Umbilical cord (tissue), 1 donor: ENCODE measurements at regions not wholly inside any gene's neighbourhood (a gene's known extent, or its start where the extent isn't known, plus 50 kb on each side); places are given as distances from the start of the nearest gene placed in this dataset.
"Not testable (repeated sequence)": the region's sequence is repeated elsewhere in the genome, so short reads cannot be mapped to it uniquely, and the experiment has no call there.

Experiments
- DNase-seq: peaks from one replicate; pipeline ENCODE4 v3.0.0-alpha.2; 2015; ENCODE audit warnings: low spot score

GRCh38 chr3:177249203-177249602, 51.9 kb upstream of the TBL1XR1 start:
- no peak for DNase-seq

- DNase-seq: no peak
These were observed 52.9 kb upstream of the TBL1XR1 start for GRCh38 chr3:177250151-177250550.

- DNase-seq: no peak
These were observed 54.5 kb upstream of the TBL1XR1 start for GRCh38 chr3:177251755-177252154.

GRCh38 chr3:177257006-177257405, 59.7 kb upstream of the TBL1XR1 start:
- no peak for DNase-seq

DNA sequence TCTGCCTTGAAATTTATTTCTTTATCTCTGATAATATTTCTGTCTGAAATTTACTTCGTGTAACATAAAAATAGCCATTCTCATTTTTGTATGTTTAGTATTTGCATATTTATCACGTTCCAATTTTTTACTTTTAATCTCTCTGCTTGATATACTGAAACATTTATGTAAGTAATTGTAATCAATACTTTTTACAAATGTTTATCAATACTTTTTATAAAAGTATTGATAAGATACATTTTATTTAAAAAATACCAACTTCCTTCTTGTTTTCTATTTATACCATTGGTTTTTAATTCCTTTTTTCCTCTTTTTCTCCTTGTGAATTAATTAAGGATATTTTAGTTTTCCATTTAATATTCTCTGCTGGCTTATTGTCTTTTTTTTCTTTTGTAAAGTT, 60.3 kb upstream of the TBL1XR1 start:
- no peak for DNase-seq

DNA sequence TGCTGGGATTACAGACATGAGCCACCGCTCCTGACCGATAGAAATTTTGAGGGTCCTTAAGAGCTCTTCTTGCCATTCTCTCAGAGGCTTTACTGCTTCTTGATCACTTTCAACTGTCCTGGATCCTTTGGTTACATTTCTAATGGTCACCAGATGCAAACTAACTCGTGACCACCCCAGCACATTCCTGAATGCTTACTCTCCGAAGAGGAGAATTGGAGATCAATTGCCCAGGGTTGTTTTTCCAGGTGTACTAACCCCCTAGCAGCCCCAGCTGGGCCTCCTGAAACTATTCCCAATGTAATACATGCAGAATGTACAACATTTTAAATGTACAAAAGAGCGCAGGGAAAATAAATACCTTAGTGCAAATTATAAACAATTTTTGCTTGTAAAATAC, 65.1 kb upstream of the TBL1XR1 start:
- no peak for DNase-seq

- peak; percentile 27 for DNase-seq
These were observed 66.5 kb upstream of the TBL1XR1 start for GRCh38 chr3:177263615-177264368.

DNA sequence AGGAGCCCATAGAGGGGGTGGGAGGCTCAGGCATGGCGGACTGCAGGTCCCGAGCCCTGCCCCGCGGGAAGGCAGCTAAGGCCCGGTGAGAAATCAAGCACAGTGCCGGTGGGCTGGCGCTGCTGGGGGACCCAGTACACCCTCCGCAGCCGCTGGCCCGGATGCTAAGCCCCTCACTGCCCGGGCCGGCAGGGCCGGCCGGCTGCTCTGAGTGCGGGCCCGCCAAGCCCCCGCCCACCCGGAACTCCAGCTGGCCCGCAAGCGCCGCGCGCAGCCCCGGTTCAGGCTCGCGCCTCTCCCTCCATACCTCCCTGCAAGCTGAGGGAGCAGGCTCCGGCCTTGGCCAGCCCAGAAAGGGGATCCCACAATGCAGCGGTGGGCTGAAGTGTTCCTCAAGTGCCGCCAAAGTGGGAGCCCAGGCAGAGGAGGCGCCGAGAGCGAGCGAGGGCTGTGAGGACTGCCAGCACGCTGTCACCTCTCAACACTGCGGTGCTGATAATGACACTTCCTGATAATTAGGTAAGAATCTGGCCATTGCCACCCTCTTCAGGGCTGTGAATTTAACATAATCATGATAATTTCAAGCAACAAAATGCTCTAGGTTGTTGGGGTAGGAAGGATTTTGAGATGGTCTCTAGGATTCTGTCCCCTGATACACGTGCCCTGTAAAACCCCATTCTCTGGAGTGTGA, 74.7 kb upstream of the TBL1XR1 start:
- DNase-seq: not testable (repeated sequence)

- DNase-seq: no peak
These were observed 80.7 kb upstream of the TBL1XR1 start for GRCh38 chr3:177278016-177278415.

- DNase-seq: no peak
These were observed 82.0 kb upstream of the TBL1XR1 start for GRCh38 chr3:177279118-177279815.

GRCh38 chr3:177281292-177282118, 84.2 kb upstream of the TBL1XR1 start:
- DNase-seq: no peak

GRCh38 chr3:177282119-177282655, 84.9 kb upstream of the TBL1XR1 start:
- DNase-seq: no peak

DNA sequence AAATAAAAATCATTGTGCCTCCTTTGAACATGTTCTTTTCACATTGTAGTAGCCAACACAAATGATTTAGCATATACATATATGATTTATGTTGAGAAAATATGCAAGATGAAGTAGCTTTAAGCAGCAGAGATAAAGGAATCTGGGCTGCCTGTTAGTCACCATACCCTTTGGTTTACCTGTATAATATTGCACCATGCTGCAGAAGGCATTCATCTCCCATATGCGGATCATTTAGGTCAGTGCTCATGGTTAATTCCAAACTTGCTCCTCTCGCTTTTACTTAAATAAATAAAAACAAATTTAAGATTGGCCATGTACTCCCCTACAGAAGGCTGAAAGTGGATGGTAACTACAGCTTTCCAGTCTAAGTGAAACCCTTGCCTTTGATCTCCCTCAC, 86.7 kb upstream of the TBL1XR1 start:
- DNase-seq: no peak

GRCh38 chr3:177284383-177284881, 87.2 kb upstream of the TBL1XR1 start:
- peak; percentile 83 for DNase-seq

DNA sequence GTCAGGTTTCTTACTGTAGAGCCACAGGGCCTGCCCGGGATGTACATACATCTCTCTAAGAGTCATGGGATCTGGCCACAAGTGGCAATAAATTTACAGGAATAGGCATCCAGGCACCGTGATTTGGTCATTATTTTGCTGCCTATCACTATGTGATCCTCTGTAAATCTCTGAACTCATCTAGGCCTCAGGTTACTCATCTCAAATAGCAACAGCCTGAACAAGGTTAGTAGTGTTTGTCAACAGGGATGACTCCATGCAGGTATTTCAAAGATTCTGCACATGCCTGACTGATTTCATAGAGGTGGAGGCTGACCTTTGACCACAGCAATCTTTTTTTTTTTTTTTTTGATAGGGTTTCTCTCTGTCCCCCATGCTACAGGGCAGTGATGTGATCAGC, 88.8 kb upstream of the TBL1XR1 start:
- no peak for DNase-seq

DNA sequence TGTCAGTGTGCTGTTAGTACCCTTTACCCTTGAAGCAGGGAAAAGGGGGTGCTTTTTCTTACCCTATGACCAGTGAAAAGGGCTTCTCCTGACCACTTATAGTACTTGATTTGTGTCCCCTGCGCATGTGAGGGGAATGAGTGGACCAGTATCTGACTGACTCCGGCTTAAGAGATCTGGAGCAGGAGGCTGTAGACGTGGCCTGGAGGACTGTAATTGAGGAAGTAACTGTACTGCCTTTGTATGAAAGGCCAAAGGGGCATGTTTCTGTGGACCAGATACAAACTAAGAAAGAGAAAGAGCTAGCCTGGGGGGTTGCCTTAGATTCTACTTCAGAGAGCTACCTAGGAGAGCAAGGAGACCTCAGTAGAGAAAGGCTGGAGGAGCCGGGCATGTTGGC, 89.9 kb upstream of the TBL1XR1 start:
- DNase-seq: no peak

GRCh38 chr3:177290633-177291032, 93.4 kb upstream of the TBL1XR1 start:
- no peak for DNase-seq

- DNase-seq: peak; percentile 33
These were observed 96.9 kb upstream of the TBL1XR1 start for GRCh38 chr3:177294221-177294620.

GRCh38 chr3:177295116-177295515, 97.8 kb upstream of the TBL1XR1 start:
- DNase-seq: no peak

DNA sequence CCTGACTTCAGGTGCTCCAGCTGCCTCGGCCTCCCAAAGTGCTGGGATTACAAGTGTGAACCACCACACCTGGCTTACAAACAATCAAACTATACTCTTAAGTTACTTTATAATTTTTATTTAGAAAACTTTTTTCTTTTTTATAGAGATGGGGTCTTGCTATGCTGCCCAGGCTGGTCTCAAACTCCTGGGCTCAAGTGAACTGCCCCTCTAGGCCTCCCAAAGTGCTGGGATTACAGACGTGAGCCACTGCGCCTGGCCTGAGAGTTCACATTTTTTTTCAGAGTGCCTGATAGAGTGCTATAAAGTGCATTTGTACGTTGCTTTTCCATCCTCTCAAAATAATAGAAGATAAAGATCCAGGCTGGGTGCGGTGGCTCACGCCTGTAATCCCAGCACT, 102.0 kb upstream of the TBL1XR1 start:
- no peak for DNase-seq
